GM21737 (cell line): ENCODE measurements at regions not wholly inside any gene's neighbourhood (a gene's known extent, or its start where the extent isn't known, plus 50 kb on each side); places are given as distances from the start of the nearest gene placed in this dataset.

ENCODE experiments used
- ATAC-seq: cut with Tn5 transposase; IDR thresholded peaks from one replicate; pipeline ENCODE4 v1.9.1; 2021; ENCODE audit warnings: mild to moderate bottlenecking, moderate library complexity; ENCODE audit not compliant: unreplicated experiment

- ATAC-seq: no peak
Observed at GRCh38 chr7:136079066-136079465, 101.9 kb upstream of the MTPN start.

- no peak for ATAC-seq
Observed at GRCh38 chr7:136078630-136079029, 101.5 kb upstream of the MTPN start.

- no peak for ATAC-seq
Observed at GRCh38 chr7:136076954-136077353, 99.8 kb upstream of the MTPN start.

- ATAC-seq: no peak
Observed at GRCh38 chr7:136074843-136075242, 97.7 kb upstream of the MTPN start.

- no peak for ATAC-seq
Observed at GRCh38 chr7:136072447-136072846, 95.3 kb upstream of the MTPN start.

GRCh38 chr7:136070736-136071505 lies 93.8 kb upstream of the MTPN start:
- ATAC-seq: no peak

- ATAC-seq: no peak
Observed at GRCh38 chr7:136069840-136070529, 92.8 kb upstream of the MTPN start.

GRCh38 chr7:136067277-136067676 lies 90.1 kb upstream of the MTPN start:
- no peak for ATAC-seq

GRCh38 chr7:136066304-136067143 lies 89.4 kb upstream of the MTPN start:
- ATAC-seq: no peak

- ATAC-seq: no peak
Observed at GRCh38 chr7:136064627-136065237, 87.6 kb upstream of the MTPN start.

- ATAC-seq: no peak
Observed at GRCh38 chr7:136064081-136064480, 86.9 kb upstream of the MTPN start.

- no peak for ATAC-seq
Observed at GRCh38 chr7:136063326-136063666, 86.1 kb upstream of the MTPN start.

GRCh38 chr7:136062625-136063325 lies 85.6 kb upstream of the MTPN start:
- ATAC-seq: no peak

- ATAC-seq: no peak
Observed at GRCh38 chr7:136061433-136061832, 84.3 kb upstream of the MTPN start.

- no peak for ATAC-seq
Observed at GRCh38 chr7:136058546-136058945, 81.4 kb upstream of the MTPN start.

- ATAC-seq: no peak
Observed at GRCh38 chr7:136057509-136057908, 80.3 kb upstream of the MTPN start.

- ATAC-seq: no peak
Observed at GRCh38 chr7:136056651-136057231, 79.6 kb upstream of the MTPN start.

- ATAC-seq: no peak
Observed at GRCh38 chr7:136055266-136055665, 78.1 kb upstream of the MTPN start.

- ATAC-seq: no peak
Observed at GRCh38 chr7:136053689-136054485, 76.7 kb upstream of the MTPN start.
